Fibroblast of the aortic adventitia (primary cell): ENCODE measurements at regions not wholly inside any gene's neighbourhood (a gene's known extent, or its start where the extent isn't known, plus 50 kb on each side); places are given as distances from the start of the nearest gene placed in this dataset.

ENCODE experiments used
- DNase-seq: peaks from one replicate; pipeline ENCODE4 v3.0.0-alpha.2; 2010; ENCODE audit warnings: low read depth
- H3K4me3 ChIP-seq: 2 replicates; pipeline ENCODE4 v1.5.1; 2011; ENCODE audit warnings: low read depth, mild to moderate bottlenecking, control low read depth, low read length, moderate library complexity
- CTCF ChIP-seq: IDR thresholded peaks from 2 replicates; pipeline ENCODE4 v1.5.1; 2011; ENCODE audit warnings: mild to moderate bottlenecking, low read length, control low read depth, inconsistent platforms; ENCODE audit not compliant: insufficient read depth

DNA sequence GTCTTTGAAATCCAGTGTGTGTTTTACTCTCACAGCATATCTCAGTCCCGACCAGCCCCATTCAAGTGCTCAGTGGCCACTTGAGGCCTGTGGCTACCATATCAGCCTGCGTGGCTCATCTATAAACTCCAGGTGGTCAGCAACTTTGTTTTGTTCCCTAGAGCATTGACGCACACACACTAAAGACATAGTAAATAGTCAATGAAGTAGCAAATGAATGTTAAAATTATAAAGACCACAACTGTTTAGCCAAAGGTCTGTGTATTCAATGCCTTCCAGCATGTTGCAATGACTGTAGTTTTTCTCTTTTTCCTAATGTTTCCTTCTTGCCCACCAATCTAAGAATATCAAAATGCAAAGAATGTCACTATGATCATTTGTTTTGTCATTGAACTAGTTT, 238.2 kb upstream of the ZNF217 start:
- no peak for DNase-seq
- no peak overlapping the region for H3K4me3 ChIP-seq
- no peak for TF ChIP-seq CTCF

GRCh38 chr20:53831228-53831627, 237.6 kb upstream of the ZNF217 start:
- no peak for DNase-seq
- H3K4me3 ChIP-seq, result no peak overlapping the region
- TF ChIP-seq CTCF, result no peak

DNA sequence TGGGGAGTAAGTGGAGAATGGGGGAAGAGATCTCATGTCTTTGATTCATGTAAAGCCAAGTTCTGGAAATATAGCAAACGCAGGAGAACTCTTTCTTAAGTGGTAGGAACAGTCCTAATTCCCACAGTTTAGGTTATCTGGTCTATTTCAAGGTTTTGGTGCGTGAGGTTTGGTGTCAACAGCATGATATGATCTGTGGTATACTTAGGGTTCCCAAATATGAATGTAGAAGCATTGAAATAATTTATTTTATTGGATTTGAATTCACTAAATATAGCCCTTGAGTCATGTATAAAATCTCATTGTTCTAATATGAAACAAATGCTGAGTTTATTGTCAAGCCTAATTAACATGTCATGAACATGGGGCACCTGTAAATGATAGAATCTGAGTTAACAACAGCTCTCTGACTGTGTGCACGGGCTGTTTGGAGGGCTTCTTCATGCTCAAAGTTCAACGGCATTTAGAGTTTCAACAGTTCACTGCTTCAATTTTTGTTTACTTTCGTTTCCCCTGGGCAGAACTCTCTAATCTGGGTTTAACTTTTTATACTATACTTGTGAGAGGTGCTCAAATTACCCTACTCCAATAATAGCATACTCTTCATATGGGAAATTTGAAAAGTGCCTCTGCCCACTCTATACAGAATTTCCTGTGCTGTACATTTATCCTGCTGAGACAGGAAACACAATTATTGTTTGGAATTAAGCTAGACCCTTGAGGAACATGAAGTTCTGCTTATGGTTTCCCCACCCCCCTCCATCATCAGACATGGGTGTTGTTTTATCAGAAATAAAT, 236.3 kb upstream of the ZNF217 start:
- peak overlapping the region; percentile 53 for H3K4me3 ChIP-seq
- TF ChIP-seq CTCF, result no peak
- peak; percentile 62 for DNase-seq

DNA sequence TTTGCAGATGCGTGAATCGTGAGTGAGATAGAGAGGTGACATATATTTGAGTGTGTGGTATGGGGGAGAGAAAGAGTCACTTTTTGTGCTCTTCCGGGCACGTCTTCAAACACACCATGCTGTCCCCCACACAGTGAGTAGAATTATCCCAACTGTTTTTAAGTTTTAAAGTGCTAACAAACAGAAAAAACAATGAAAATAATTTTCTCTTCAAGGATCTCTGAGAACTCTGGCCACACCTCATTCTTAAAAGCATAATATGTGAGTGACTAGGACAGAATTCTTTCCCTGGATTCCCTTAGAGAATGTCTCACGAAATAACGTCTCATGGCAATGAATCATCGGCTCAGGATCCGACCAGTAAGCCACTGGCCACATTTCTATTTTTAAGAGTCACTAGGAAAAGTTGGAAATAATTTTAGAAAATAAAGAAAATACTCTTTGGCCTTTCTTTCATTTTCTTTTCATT, 235.7 kb upstream of the ZNF217 start:
- DNase-seq, result peak; percentile 98
- H3K4me3 ChIP-seq, result peak overlapping the region; percentile 53
- no peak for TF ChIP-seq CTCF

GRCh38 chr20:53828682-53829254, 235.1 kb upstream of the ZNF217 start:
- TF ChIP-seq CTCF, result peak; percentile 26
- peak overlapping the region; percentile 53 for H3K4me3 ChIP-seq
- peak; percentile 92 for DNase-seq

DNA sequence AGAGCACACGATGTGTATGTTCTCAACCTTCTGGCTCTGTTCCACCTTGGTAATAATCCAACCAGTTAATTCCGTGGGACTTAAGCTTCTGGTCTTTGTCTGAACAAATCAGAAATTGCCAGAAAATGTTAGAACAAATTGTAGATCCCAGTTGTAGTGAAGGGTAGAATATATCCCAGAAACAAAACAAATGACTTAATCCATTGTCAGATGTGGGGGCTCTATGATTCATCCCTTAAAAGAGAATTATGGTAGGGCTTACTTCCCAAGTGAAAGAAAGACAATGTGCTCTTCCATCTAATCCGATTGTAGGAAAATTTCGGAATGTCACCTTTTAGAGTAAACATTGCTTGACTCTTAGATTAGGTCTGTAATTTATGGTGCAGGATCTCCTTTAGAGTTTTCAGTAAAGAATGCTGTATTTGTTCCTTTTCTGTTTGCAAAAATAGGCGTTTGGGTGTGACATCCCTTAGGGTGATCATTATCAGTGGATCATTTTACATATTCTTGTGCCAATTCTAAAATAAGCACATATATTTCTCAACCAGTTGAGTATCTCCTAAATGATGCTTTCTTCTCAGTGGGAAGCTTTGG, 234.5 kb upstream of the ZNF217 start:
- TF ChIP-seq CTCF, result no peak
- DNase-seq, result peak; percentile 99
- peak overlapping the region; percentile 53 for H3K4me3 ChIP-seq
